ENCODE measurements at regions not wholly inside any gene's neighbourhood (a gene's known extent, or its start where the extent isn't known, plus 50 kb on each side); places are given as distances from the start of the nearest gene placed in this dataset.
"Not testable (repeated sequence)": the region's sequence is repeated elsewhere in the genome, so short reads cannot be mapped to it uniquely, and the experiment has no call there.

GRCh38 chr5:26419987-26420386 is 618.4 kb downstream of the CDH9 start:
- Histone ChIP-seq H3K9me3 (ENCODE audit: control insufficient read depth, low read length) (no peaks in the 10 kb centered on the region), H3K4me1 (ENCODE audit: control insufficient read depth, insufficient read depth, low read length, poor library complexity, severe bottlenecking) (no peaks in the 10 kb centered on the region), H3K36me3 (ENCODE audit: control insufficient read depth, insufficient read depth, low read length) (no peaks in the 10 kb centered on the region), H3K27ac (ENCODE audit: low read depth, low read length, severe bottlenecking) (no peak overlapping the region), H3K4me3 (ENCODE audit: extremely low read depth, insufficient read depth, low read length, poor library complexity, severe bottlenecking) (no peak overlapping the region)
- no CpG with 5 or more reads among the region's 1 CpG for WGBS, 2 experiments (ENCODE audit: insufficient coverage in 2 of 2)

GRCh38 chr5:26416911-26417310 is 621.5 kb downstream of the CDH9 start:
- no peaks in the 10 kb centered on the region for H3K36me3 ChIP-seq (ENCODE audit: control insufficient read depth, insufficient read depth, low read length)
- H3K9me3 ChIP-seq (ENCODE audit: control insufficient read depth, low read length): no peaks in the 10 kb centered on the region
- H3K27ac ChIP-seq (ENCODE audit: low read depth, low read length, severe bottlenecking): no peak overlapping the region
- no peaks in the 10 kb centered on the region for H3K4me1 ChIP-seq (ENCODE audit: control insufficient read depth, insufficient read depth, low read length, poor library complexity, severe bottlenecking)
- 89 to 96% methylated on average over 5 of the region's 5 CpGs for WGBS, 2 experiments (ENCODE audit: insufficient coverage in 2 of 2)
- H3K4me3 ChIP-seq (ENCODE audit: extremely low read depth, insufficient read depth, low read length, poor library complexity, severe bottlenecking): no peak overlapping the region

GRCh38 chr5:26415987-26416779 is 622.2 kb downstream of the CDH9 start:
- WGBS, 2 experiments (ENCODE audit: insufficient coverage in 2 of 2): 88 to 98% methylated on average over 9 to 11 of the region's 12 CpGs
- Histone ChIP-seq H3K36me3 (ENCODE audit: control insufficient read depth, insufficient read depth, low read length) (no peaks in the 10 kb centered on the region), H3K4me1 (ENCODE audit: control insufficient read depth, insufficient read depth, low read length, poor library complexity, severe bottlenecking) (no peaks in the 10 kb centered on the region), H3K4me3 (ENCODE audit: extremely low read depth, insufficient read depth, low read length, poor library complexity, severe bottlenecking) (no peak overlapping the region), H3K27ac (ENCODE audit: low read depth, low read length, severe bottlenecking) (no peak overlapping the region), H3K9me3 (ENCODE audit: control insufficient read depth, low read length) (no peaks in the 10 kb centered on the region)

GRCh38 chr5:26390608-26391007 is 647.8 kb downstream of the CDH9 start:
- Histone ChIP-seq H3K9me3 (ENCODE audit: control insufficient read depth, low read length) (no peaks in the 10 kb centered on the region), H3K4me3 (ENCODE audit: extremely low read depth, insufficient read depth, low read length, poor library complexity, severe bottlenecking) (no peak overlapping the region), H3K4me1 (ENCODE audit: control insufficient read depth, insufficient read depth, low read length, poor library complexity, severe bottlenecking) (no peaks in the 10 kb centered on the region), H3K36me3 (ENCODE audit: control insufficient read depth, insufficient read depth, low read length) (no peaks in the 10 kb centered on the region), H3K27ac (ENCODE audit: low read depth, low read length, severe bottlenecking) (no peak overlapping the region)
- 93 to 100% methylated on average over 1 to 3 of the region's 5 CpGs for WGBS, 2 experiments (ENCODE audit: insufficient coverage in 2 of 2)

- H3K36me3 ChIP-seq (ENCODE audit: control insufficient read depth, insufficient read depth, low read length): no peaks in the 10 kb centered on the region
- no peaks in the 10 kb centered on the region for H3K9me3 ChIP-seq (ENCODE audit: control insufficient read depth, low read length)
- WGBS, 2 experiments (ENCODE audit: insufficient coverage in 2 of 2): 0% methylated on average over 1 of the region's 1 CpG
- no peak overlapping the region for H3K4me3 ChIP-seq (ENCODE audit: extremely low read depth, insufficient read depth, low read length, poor library complexity, severe bottlenecking)
- no peak overlapping the region for H3K27ac ChIP-seq (ENCODE audit: low read depth, low read length, severe bottlenecking)
- no peaks in the 10 kb centered on the region for H3K4me1 ChIP-seq (ENCODE audit: control insufficient read depth, insufficient read depth, low read length, poor library complexity, severe bottlenecking)
Measured at GRCh38 chr5:26388976-26389375, 649.4 kb downstream of the CDH9 start.

GRCh38 chr5:26386532-26386931 is 651.9 kb downstream of the CDH9 start:
- WGBS, 2 experiments (ENCODE audit: insufficient coverage in 2 of 2): no CpG with 5 or more reads among the region's 1 CpG
- H3K9me3 ChIP-seq (ENCODE audit: control insufficient read depth, low read length): no peaks in the 10 kb centered on the region
- no peak overlapping the region for H3K4me3 ChIP-seq (ENCODE audit: extremely low read depth, insufficient read depth, low read length, poor library complexity, severe bottlenecking)
- no peaks in the 10 kb centered on the region for H3K36me3 ChIP-seq (ENCODE audit: control insufficient read depth, insufficient read depth, low read length)
- H3K4me1 ChIP-seq (ENCODE audit: control insufficient read depth, insufficient read depth, low read length, poor library complexity, severe bottlenecking): no peaks in the 10 kb centered on the region
- no peak overlapping the region for H3K27ac ChIP-seq (ENCODE audit: low read depth, low read length, severe bottlenecking)

GRCh38 chr5:26364624-26365023 is 673.8 kb downstream of the CDH9 start:
- H3K4me3 ChIP-seq (ENCODE audit: extremely low read depth, insufficient read depth, low read length, poor library complexity, severe bottlenecking); H3K36me3 ChIP-seq (ENCODE audit: control insufficient read depth, insufficient read depth, low read length); H3K27ac ChIP-seq (ENCODE audit: low read depth, low read length, severe bottlenecking); H3K4me1 ChIP-seq (ENCODE audit: control insufficient read depth, insufficient read depth, low read length, poor library complexity, severe bottlenecking); H3K9me3 ChIP-seq (ENCODE audit: control insufficient read depth, low read length): not testable (repeated sequence)
- WGBS, 2 experiments (ENCODE audit: insufficient coverage in 2 of 2): 92% methylated on average over 3 of the region's 4 CpGs; no CpG with 5 or more reads in 1 of the 2 experiments

GRCh38 chr5:26343801-26344325 is 694.5 kb downstream of the CDH9 start:
- H3K4me1 ChIP-seq (ENCODE audit: control insufficient read depth, insufficient read depth, low read length, poor library complexity, severe bottlenecking): no peaks in the 10 kb centered on the region
- no peak overlapping the region for H3K27ac ChIP-seq (ENCODE audit: low read depth, low read length, severe bottlenecking)
- no peak overlapping the region for H3K4me3 ChIP-seq (ENCODE audit: extremely low read depth, insufficient read depth, low read length, poor library complexity, severe bottlenecking)
- H3K36me3 ChIP-seq (ENCODE audit: control insufficient read depth, insufficient read depth, low read length): no peaks in the 10 kb centered on the region
- no peaks in the 10 kb centered on the region for H3K9me3 ChIP-seq (ENCODE audit: control insufficient read depth, low read length)
- 80% methylated on average over 1 of the region's 3 CpGs; no CpG with 5 or more reads in 1 of the 2 experiments for WGBS, 2 experiments (ENCODE audit: insufficient coverage in 2 of 2)

- Histone ChIP-seq H3K27ac (ENCODE audit: low read depth, low read length, severe bottlenecking) (no peak overlapping the region), H3K9me3 (ENCODE audit: control insufficient read depth, low read length) (no peaks in the 10 kb centered on the region), H3K4me3 (ENCODE audit: extremely low read depth, insufficient read depth, low read length, poor library complexity, severe bottlenecking) (no peak overlapping the region), H3K36me3 (ENCODE audit: control insufficient read depth, insufficient read depth, low read length) (no peaks in the 10 kb centered on the region), H3K4me1 (ENCODE audit: control insufficient read depth, insufficient read depth, low read length, poor library complexity, severe bottlenecking) (no peaks in the 10 kb centered on the region)
- 80% methylated on average over 1 of the region's 1 CpG; no CpG with 5 or more reads in 1 of the 2 experiments for WGBS, 2 experiments (ENCODE audit: insufficient coverage in 2 of 2)
Measured at GRCh38 chr5:26339576-26339975, 698.8 kb downstream of the CDH9 start.

GRCh38 chr5:26329562-26330189 is 708.7 kb downstream of the CDH9 start:
- Histone ChIP-seq H3K36me3 (ENCODE audit: control insufficient read depth, insufficient read depth, low read length) (no peaks in the 10 kb centered on the region), H3K4me1 (ENCODE audit: control insufficient read depth, insufficient read depth, low read length, poor library complexity, severe bottlenecking) (no peaks in the 10 kb centered on the region), H3K9me3 (ENCODE audit: control insufficient read depth, low read length) (no peaks in the 10 kb centered on the region), H3K4me3 (ENCODE audit: extremely low read depth, insufficient read depth, low read length, poor library complexity, severe bottlenecking) (no peak overlapping the region), H3K27ac (ENCODE audit: low read depth, low read length, severe bottlenecking) (no peak overlapping the region)
- WGBS, 2 experiments (ENCODE audit: insufficient coverage in 2 of 2): no CpG with 5 or more reads among the region's 4 CpGs

All from mesodermal cell (in vitro differentiated cells).